TTC549 (cell line): ENCODE measurements at regions not wholly inside any gene's neighbourhood (a gene's known extent, or its start where the extent isn't known, plus 50 kb on each side); places are given as distances from the start of the nearest gene placed in this dataset.
"Not testable (repeated sequence)": the region's sequence is repeated elsewhere in the genome, so short reads cannot be mapped to it uniquely, and the experiment has no call there.

ENCODE experiments used
- FAIRE-seq: peaks from 2 replicates; lab custom pipeline; 2012; peaks lifted over from hg19 to GRCh38; lab: Jason Lieb, UNC

DNA sequence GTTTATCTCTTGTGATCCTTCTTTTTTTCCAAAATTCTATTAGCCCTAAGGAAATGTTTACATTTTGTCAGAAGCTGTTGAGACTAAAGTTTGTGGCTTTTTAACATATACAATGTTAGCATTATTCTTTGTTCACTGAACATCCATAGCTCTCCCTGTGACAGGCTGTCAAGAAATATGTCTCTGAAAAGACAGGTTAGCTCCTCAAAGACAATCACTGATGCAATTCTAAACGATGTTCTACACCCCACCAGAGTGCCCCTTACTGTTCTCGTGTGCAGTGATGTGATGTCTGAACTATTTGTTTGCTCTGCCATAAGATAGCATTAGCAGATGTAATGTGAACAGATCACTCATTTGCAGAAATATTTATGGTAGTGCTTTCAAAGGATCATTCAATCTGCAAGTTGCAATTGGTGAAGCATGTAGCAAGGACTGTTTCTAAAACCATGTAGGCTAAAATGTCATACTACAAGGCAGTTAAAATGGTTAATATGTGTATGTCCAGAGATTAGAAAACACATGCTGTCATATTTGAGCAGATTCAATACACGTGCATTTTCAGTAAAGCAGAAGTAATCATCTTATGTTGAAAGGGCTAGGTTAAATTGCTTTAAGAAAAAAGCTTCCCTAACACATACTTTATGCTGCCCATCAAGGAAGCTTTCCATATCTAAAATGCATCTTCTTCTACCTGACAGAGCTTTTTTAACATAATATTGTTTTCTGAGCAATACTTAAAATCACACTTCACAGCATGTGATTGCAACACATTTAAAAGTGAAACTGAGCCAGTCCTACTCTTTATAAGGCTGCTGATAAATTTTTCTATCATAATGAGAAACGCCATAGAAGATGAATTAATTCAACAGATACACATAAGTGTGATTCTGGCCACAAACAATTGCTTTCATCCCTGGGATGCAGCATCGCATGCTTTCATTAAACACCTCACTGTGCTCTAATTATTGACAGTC, 285.7 kb upstream of the UBE2E3 start:
- FAIRE-seq = no peak

DNA sequence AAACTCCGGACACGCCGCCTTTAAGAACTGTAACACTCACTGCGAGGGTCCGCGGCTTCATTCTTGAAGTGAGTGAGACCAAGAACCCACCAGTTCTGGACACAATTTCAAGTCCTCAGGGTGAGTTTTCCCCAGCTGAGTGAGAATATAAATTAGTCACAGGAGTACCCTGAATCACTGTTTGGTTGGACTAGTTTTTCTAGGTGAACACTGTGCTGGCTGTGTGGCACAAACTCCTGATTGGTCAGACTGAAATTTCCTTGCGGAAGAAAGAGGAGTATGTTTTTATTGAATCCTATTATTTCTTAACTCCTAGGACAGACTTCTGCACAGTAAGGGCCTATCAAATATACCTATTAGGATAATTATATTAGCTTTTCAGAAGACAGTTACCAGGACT, 288.1 kb upstream of the UBE2E3 start:
- no peak for FAIRE-seq

DNA sequence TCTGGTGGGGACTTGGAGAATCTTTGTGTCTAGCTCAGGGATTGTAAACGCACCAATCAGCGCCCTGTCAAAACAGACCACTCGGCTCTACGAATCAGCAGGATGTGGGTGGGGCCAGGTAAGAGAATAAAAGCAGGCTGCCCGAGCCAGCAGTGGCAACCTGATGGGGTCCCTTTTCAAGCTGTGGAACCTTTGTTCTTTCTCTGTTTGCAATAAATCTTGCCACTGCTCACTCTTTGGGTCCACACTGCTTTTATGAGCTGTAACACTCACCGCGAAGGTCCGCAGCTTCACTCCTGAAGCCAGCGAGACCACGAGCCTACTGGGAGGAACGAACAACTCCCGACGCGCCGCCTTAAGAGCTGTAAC, 288.6 kb upstream of the UBE2E3 start:
- FAIRE-seq = not testable (repeated sequence)

DNA sequence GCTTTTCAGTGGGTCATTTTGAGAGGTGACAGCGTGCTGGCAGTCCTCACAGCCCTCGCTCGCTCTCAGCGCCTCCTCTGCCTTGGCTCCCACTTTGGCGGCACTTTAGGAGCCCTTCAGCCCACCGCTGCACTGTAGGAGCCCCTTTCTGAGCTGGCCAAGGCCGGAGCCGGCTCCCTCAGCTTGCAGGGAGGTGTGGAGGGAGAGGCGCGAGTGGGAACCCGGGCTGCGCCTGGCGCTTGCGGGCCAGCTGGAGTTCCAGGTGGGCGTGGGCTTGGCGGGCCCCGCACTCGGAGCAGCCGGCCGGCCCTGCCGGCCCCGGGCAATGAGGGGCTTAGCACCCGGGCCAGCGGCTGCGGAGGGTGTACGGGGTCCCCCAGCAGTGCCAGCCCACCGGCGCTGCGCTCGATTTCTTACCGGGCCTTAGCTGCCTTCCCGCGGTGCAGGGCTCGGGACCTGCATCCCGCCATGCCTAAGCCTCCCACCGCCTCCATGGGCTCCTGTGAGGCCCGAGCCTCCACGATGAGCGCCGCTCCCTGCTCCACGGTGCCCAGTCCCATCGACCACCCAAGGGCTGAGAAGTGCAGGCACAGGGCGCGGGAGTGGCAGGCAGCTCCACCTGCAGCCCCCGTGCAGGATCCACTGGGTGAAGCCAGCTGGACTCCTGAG, 289.1 kb upstream of the UBE2E3 start:
- FAIRE-seq = not testable (repeated sequence)

DNA sequence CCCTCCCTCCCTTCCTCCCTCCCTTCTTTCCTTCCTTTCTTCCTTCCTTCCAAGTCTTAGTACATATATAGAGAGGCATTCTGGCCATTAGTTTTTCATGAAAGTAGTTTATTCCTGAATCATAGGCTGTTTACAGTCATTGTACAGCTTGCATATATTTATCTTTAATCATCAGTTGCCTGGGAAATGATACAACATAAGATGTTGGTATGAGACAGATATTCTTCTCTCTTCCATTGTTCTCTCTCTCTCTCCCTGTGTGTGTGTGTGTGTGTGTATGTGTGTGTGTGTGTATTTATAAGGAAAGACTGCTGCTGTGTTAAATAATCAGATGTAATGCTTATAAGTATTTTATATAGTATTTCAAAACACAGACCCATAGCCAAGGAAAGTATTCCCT, 289.8 kb upstream of the UBE2E3 start:
- FAIRE-seq = no peak

DNA sequence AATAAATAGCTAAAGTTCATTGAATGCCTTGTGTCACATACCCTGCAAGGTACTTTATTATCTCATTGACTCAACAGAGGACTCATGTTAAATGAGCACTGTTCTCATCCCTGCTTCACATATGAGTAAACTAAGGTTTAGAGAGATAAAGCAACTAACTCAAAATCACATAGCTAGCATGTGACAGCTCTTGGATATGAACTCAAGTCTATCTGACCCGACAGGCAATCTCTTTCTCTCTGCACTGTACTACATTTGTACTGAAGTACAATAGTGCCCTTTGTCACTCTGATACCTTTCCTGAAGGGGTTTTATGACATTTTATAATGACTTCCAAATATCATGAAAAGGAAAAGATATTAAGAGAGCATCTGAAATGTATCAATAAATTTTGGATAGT, 297.5 kb upstream of the UBE2E3 start:
- no peak for FAIRE-seq

DNA sequence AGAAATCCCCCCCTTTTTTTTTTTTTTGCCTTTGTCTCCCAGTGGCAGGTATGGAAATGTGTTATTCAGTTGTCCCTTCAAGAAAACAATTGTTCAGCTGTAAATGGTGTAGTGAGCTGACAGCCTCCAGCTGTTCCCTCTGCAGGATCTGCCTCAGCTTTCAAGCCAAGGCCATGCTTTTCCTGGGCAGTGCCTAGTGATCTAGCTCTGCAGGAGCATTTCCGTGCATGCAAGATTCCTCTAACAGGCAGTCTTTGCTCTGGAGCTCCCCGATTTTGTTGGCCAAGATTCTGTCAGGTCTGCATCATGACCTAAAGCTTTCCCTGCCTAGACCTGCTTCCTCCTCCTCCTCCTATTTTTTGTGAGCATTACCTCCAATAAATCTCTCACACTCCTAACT, 300.7 kb upstream of the UBE2E3 start:
- no peak for FAIRE-seq

DNA sequence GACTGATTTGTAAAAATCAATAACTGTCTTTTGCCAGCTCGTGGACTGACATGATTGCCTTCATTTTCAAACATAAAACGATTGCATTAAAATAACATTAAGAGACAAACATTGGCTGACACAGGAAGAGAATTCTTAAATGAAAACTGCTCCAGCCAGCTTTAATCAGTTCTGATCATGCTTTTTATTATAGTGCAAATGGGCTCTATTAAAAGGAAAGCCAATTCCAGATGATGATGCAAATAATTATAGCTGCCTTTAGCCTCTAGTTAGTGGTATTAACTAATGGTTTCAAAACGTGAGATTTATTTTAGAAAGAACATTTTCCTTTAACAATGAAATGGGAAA, 301.8 kb upstream of the UBE2E3 start:
- no peak for FAIRE-seq

DNA sequence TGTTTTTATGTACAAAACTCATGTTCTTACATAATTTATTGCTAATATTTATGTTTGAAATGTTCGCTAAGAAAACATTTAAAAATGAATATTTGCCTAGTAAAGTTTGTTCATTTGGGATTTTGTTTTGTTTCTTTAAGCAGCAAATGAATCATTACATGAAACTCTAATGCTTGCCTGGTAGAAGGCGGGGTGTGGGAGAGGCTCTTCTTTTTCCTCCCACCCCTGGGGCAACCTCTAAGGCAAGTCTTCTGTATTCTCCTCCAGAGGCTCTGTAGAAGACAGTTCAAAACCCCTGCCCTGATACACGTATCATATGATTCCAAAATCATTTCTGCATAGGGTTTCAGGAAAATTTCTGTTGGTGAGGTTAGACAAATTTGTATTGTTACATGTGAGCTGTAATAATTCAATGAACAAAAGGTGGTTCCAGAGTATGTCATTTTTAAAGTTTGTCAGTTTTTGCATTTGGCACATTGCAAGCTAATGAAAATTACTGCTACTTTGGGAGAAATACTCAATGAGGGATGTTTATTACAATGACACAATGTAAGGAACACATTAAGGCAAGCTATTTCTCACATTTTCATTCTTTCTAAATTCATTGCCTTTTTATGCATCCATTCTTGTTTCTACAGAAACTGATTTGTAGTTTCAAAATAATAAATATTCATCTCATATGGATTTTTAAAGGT, 302.3 kb upstream of the UBE2E3 start:
- no peak for FAIRE-seq

DNA sequence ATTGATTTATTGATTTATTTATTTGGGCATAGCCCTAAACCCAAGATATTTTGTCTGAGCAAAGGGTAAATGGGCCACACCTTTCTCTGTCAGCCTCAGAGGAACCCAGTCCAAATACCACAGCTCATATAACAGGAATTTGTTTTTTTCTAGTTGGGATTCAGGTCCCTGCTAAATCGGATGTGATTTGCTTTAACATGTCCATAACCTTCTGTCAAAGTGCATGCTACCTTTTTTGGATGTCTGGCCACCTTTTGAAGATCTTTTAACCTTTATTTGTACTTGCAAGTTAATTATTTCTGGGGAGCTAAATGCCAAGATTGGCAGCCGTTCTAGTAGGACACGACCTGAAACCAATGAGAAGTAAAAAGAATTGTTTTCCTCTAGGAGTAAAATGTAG, 303.2 kb upstream of the UBE2E3 start:
- no peak for FAIRE-seq

DNA sequence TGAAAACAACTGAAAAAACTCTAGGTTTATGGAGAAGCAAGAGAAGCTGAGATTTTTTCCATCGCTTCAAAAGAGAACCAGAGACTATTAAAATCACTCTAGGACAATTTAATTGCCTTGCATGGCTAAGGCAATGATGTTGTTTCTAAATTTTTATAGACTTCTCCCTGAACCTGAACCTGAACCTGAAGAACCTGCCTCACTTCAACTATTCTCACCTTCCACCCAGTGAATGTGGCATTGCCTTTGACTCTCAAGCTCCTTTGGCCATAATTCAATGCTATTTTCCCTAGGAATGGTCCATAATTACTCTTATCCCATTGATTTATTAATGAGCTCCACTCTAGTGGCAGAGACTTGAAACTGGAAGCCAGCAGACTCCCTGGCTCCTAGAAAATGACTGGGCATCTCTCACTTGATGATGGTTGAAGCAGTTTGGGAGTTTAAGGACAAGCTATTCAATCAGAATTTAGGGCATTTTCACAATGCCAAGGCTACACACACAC, 303.8 kb upstream of the UBE2E3 start:
- no peak for FAIRE-seq

DNA sequence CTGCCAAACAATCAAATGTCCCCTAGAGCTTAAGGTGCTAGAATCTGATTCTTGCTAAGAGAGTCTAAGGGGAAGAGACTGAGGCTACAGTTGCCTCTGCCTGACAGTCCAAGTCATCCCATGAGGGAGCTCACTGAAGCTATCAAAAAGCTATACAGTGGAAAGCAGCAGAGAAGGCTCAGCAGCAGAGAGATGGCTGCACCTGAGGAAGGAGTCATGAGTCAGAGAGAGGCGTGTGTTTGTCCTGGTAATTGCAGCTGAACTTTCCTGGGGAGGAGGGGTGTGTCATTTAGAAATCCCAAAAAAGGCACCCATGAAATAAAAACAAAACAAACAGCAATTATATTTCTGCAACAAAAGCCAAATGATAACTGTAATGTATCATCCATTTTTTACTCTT, 305.2 kb upstream of the UBE2E3 start:
- FAIRE-seq = no peak

DNA sequence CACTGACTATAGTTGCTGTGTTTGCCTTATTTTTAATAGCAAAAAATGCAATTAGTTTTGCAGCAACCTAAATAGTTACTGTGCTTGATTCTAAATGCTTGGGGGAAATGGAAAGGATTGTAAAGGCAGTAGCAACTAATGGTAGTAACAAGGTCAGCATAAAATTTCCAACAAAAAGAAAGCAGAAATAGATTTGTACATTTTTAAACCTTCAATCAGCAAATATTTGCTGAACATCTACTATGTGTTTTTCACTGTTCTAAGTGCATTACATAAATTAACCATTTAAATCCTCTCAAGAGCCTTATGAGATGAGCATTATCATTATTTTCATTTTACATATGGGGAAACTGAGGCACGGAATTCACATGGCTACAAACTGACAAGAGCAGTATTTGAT, 308.0 kb upstream of the UBE2E3 start:
- no peak for FAIRE-seq

DNA sequence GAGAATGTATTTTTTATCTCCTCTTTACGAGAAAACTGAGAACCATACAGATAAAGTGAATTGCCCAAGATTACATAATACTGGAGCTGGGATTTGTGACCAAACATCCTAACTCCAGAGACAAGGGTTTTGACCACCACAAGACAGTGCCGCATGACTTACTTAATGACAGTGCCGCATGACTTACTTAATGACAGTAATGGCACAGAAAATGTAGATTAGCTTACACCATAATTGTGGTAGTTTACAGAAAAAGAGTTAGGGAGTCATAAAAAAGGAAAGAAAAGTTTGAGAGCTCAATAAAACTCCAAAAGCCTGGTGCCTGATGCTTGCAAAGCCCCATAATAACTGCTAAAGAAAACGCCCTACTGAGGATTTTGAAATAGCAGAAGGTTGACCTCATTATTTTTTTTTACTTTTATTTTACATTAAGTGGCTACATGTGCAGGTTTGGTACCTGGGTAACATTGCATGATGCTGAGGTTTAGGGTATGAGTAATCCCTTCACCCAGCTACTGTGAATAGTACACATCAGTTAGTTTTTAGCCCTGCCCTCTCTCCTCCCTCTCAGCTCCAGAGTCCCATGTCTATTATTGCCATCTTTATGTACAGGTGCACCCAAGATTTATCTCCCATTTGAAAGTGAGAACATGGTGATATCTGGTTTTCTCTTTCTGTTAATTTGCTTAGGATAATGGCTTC, 310.0 kb upstream of the UBE2E3 start:
- no peak for FAIRE-seq

DNA sequence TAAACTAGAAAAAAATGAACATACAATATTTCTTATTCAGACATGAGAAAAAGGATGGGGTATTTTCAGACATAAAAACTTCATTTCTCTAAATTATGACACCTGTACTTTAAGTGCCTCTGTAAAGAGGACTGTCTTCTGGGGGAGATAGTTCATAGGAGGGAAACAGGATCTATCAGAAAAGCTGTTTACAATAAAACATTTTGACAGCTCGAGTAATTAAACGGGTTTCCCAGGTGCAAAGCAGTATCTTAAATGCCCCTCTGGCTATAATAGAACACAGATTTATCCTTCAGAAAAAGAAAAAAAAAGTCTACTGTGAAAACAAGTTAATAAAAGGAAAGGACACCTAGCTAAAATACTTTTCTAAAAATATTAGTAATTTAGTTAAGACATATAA, 311.4 kb upstream of the UBE2E3 start:
- no peak for FAIRE-seq

DNA sequence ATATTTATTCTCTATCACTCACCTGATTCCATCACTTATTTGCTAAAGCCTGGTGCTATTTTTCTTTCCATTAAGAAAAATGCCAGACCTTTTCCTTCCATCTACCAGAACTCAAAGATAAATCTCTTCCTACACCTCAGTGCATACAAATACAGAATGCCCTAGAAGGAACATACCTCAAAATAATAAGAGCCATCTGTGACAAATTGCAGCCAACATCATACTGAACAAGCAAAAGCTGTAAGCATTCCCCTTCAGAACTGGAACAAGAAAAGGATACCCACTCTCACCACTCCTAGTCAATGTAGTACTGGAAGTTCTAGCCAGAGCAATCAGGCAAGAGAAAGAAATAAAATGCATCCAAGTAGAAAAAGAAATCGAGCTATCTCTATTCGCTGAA, 315.9 kb upstream of the UBE2E3 start:
- no peak for FAIRE-seq

DNA sequence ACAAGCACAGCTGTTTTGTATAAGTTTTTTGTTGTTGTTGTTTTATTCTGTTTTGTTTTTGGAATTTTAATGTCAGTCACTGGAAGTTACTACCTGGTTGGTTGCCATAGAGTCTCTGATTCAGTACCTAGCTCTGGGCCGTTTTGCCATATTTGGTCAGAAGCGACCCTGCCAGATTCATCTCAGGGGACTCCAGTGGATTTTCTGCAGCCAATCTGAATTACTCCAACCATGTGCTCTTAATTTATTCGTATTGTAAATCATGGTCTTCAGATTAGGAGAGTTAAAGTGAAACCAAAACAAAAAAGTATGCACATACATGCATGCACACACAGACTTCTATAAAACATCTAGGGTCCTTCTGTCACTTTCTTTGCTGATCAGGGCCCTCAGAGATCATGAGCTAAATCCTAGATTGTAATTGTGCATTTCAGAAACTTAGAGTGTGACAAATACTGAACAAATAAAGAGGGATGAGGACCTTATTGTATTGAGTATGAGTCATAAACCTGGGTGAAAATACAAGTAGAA, 317.4 kb upstream of the UBE2E3 start:
- FAIRE-seq = no peak

DNA sequence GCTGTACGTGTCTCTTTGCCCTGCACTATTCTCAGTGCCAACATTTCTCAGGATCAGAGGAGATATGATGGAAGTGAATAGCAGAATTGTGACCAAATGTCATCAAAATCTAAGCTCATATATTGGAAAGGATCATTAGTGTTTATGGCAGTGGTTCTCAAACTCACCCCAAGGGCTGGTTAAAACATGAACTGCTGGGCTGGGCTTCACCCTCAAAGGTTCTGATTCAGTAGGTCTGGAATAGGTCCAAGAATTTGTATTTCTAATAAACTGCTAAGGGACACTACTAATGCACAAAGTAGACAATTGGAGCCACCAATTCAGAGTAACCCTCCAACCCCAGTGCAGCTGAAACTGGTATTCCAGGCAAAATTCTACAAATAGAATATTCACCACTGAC, 317.9 kb upstream of the UBE2E3 start:
- no peak for FAIRE-seq

DNA sequence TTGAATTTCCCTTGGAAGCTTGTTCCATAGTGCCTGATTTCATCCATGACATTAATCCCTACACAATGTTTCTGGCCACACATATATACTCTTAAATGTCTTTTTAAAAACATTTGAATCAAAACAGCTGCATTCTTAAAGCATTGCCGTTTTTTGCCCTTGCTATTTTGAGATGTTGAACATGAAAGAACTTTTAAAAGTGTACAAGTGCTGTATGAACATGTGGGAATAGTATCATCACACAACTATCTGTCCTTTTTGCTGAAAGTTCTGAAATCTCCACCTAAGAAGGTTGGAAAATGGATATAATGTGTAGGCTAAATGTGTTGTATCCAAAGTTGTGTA, 318.7 kb upstream of the UBE2E3 start:
- no peak for FAIRE-seq

DNA sequence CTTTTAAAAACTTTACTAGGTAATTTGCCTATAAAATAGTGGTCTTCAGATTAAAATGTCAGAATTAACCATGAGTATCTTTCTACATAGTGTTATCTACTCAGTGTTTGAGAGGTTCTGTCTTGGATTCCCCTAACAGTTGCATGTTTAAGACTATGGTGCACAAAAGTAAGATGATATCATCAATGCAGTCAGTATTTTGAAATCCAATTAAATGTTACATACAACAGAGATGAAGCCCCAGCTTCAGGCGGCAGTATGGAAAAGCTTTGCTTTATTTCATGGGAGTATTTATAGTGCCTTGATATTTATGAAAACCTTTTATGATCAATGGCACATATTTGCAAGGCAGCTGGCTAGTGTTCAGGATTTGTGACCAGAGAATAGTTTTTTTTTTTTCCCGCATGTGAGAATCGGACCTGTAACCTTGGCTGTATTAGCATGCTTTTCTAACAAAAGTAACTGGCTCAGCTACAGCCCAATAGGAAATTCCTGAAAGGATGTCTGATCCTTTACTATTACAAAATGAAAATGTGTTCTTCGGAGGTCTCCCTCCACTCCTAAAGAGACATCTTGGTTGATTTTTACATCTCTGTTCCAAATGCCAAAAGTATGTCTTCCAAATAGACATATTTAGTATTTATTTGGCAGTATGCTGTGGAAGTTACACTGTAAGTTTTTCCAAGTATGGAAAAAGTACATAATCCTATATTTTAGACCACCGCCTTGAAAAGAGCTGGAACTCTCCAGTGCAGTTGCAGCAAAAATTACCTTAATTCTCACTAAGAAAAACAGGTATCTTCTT, 319.3 kb upstream of the UBE2E3 start:
- no peak for FAIRE-seq

DNA sequence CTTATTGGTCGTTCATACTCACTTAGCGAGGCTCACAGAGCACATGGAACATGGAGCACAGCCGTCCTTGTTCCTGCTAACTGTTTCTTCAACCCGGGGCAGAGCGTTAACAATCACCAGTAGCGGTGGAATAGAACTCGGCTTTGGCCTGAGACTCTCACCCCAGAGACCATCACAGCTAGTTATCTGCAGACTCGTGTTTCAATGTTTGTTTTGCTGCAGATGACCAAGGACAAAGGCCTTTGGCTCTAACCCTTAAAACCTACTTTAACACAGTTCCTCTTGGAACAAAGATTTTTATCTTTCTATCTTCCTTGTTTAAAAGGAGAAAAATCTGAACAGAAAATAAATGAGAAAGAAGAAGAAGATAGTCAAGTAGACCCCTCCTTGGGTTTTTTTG, 320.2 kb upstream of the UBE2E3 start:
- FAIRE-seq = no peak

DNA sequence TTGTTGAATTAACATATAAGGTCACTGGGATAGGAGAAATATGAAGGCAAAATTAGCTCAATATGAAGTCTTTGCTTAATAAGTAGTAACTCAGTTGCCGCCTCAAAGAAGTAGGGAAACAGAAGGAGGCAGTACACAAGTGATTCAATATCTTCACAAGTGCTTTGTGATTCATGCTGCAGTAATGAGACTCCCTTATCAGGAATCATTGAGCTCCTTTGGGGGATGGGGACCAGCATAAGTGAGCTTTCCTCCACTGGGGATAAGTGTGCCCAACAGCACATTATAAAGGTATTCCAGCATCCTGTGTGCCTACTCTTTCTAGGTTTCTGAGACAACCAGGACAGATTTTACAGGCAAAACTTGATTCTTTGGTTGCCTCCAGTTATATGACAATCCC, 323.4 kb upstream of the UBE2E3 start:
- no peak for FAIRE-seq
